H4 (cell line): ENCODE measurements at regions not wholly inside any gene's neighbourhood (a gene's known extent, or its start where the extent isn't known, plus 50 kb on each side); places are given as distances from the start of the nearest gene placed in this dataset.

Experiments
- DNase-seq: peaks from one replicate; pipeline ENCODE4 v3.0.0-alpha.2; 2015; ENCODE audit warnings: low spot score

- DNase-seq, result no peak
Measured at GRCh38 chr4:45985038-45985437, 138.8 kb downstream of the GABRG1 start.

GRCh38 chr4:45971108-45971507 is 152.7 kb downstream of the GABRG1 start:
- peak; percentile 29 for DNase-seq

GRCh38 chr4:45957353-45957752 is 166.5 kb downstream of the GABRG1 start:
- no peak for DNase-seq

GRCh38 chr4:45954276-45954675 is 169.6 kb downstream of the GABRG1 start:
- no peak for DNase-seq

GRCh38 chr4:45951153-45951552 is 172.7 kb downstream of the GABRG1 start:
- no peak for DNase-seq

- DNase-seq, result peak; percentile 7
Measured at GRCh38 chr4:45946699-45947098, 177.2 kb downstream of the GABRG1 start.

GRCh38 chr4:45944000-45944399 is 179.9 kb downstream of the GABRG1 start:
- DNase-seq, result no peak

- DNase-seq, result no peak
Measured at GRCh38 chr4:45939056-45939455, 184.8 kb downstream of the GABRG1 start.

GRCh38 chr4:45931154-45931553 is 192.7 kb downstream of the GABRG1 start:
- DNase-seq, result no peak

- DNase-seq, result no peak
Measured at GRCh38 chr4:45927641-45928040, 196.2 kb downstream of the GABRG1 start.

GRCh38 chr4:45925809-45926208 is 198.0 kb downstream of the GABRG1 start:
- DNase-seq, result no peak

- no peak for DNase-seq
Measured at GRCh38 chr4:45920861-45921260, 203.0 kb downstream of the GABRG1 start.

- DNase-seq, result no peak
Measured at GRCh38 chr4:45910511-45910910, 213.3 kb downstream of the GABRG1 start.

- no peak for DNase-seq
Measured at GRCh38 chr4:45897946-45898585, 225.8 kb downstream of the GABRG1 start.

GRCh38 chr4:45883421-45883820 is 240.4 kb downstream of the GABRG1 start:
- DNase-seq, result no peak

- DNase-seq, result no peak
Measured at GRCh38 chr4:45876235-45876890, 247.5 kb downstream of the GABRG1 start.

GRCh38 chr4:45869184-45869583 is 254.7 kb downstream of the GABRG1 start:
- no peak for DNase-seq

GRCh38 chr4:45865781-45866180 is 258.1 kb downstream of the GABRG1 start:
- no peak for DNase-seq

- DNase-seq, result no peak
Measured at GRCh38 chr4:45855857-45856256, 268.0 kb downstream of the GABRG1 start.

- no peak for DNase-seq
Measured at GRCh38 chr4:45846016-45846415, 277.8 kb downstream of the GABRG1 start.

- no peak for DNase-seq
Measured at GRCh38 chr4:45841791-45842190, 282.1 kb downstream of the GABRG1 start.

GRCh38 chr4:45831692-45832091 is 292.2 kb downstream of the GABRG1 start:
- no peak for DNase-seq

- no peak for DNase-seq
Measured at GRCh38 chr4:45803994-45804393, 319.9 kb downstream of the GABRG1 start.

GRCh38 chr4:45795135-45795534 is 328.7 kb downstream of the GABRG1 start:
- DNase-seq, result no peak
